Ovary (tissue), 3 donors: ENCODE measurements at regions not wholly inside any gene's neighbourhood (a gene's known extent, or its start where the extent isn't known, plus 50 kb on each side); places are given as distances from the start of the nearest gene placed in this dataset.

Source experiments
- CTCF ChIP-seq, 3 donors: fragments of 450-650 bp in 2 of 3; fragments of 200-600 bp in 1 of 3; IDR thresholded peaks; one replicate each; pipeline versions ENCODE4 v1.5.1 to v1.8.0; 2016 to 2022; ENCODE audit warnings: antibody characterized with exemption in 3 of 3, mild to moderate bottlenecking in 1 of 3
- POLR2A ChIP-seq: fragments of 450-650 bp; IDR thresholded peaks from one replicate; pipeline ENCODE4 v1.6.1; 2017; ENCODE audit warnings: antibody characterized with exemption, mild to moderate bottlenecking, moderate library complexity
- donor health status: DM: no; HTN: no; CAD: no.

- TF ChIP-seq CTCF (IDR thresholded peaks at IDR 0.05): no peak
- TF ChIP-seq POLR2A: no peak
Measured at GRCh38 chr5:8869932-8870331, 675.9 kb downstream of the SEMA5A start.
